Fibroblast of lung (primary cell): ENCODE measurements at regions not wholly inside any gene's neighbourhood (a gene's known extent, or its start where the extent isn't known, plus 50 kb on each side); places are given as distances from the start of the nearest gene placed in this dataset.

Experiments
- DNase-seq, 2 donors: peaks; one replicate each; pipeline versions ENCODE4 v3.0.0 to v3.0.0-alpha.2; 2010; ENCODE audit warnings: low read depth in 2 of 2
- H2AFZ ChIP-seq: 2 replicates; pipeline ENCODE4 v1.5.1; 2012; ENCODE audit warnings: low read length, control low read depth, inconsistent platforms
- H3K27ac ChIP-seq: 2 replicates; pipeline ENCODE4 v1.5.1; 2011; ENCODE audit warnings: low read length, control low read depth; ENCODE audit not compliant: insufficient read depth
- H3K27me3 ChIP-seq: 2 replicates; pipeline ENCODE4 v1.5.1; 2011; ENCODE audit warnings: mild to moderate bottlenecking, low read length; ENCODE audit not compliant: control insufficient read depth, insufficient read depth
- H3K36me3 ChIP-seq: 2 replicates; pipeline ENCODE4 v1.5.1; 2011; ENCODE audit warnings: low read length; ENCODE audit not compliant: control insufficient read depth, insufficient read depth
- H3K4me1 ChIP-seq: 2 replicates; pipeline ENCODE4 v1.5.1; 2011; ENCODE audit warnings: low read length; ENCODE audit not compliant: control insufficient read depth, insufficient read depth; ENCODE audit errors: extremely low read depth
- H3K4me2 ChIP-seq: 2 replicates; pipeline ENCODE4 v1.5.1; 2011; ENCODE audit warnings: low read length, control low read depth; ENCODE audit not compliant: insufficient read depth; ENCODE audit errors: extremely low read depth
- H3K4me3 ChIP-seq, 4 experiments: fragments of 200-600 bp in 1 of 4; sonication (generic) in 1 of 4; replicated peaks in 1 of 4; 2 replicates each; pipeline ENCODE4 v1.5.1; 2011 to 2016; ENCODE audit warnings: low read length in 4 of 4, low read depth in 3 of 4, mild to moderate bottlenecking in 3 of 4, control low read depth in 2 of 4, inconsistent platforms in 1 of 4, mixed read lengths in 1 of 4; ENCODE audit not compliant: insufficient read depth in 1 of 4; ENCODE audit errors: control extremely low read depth in 1 of 4
- H3K79me2 ChIP-seq: 2 replicates; pipeline ENCODE4 v1.5.1; 2012; ENCODE audit warnings: mild to moderate bottlenecking, low read length, inconsistent platforms; ENCODE audit not compliant: control insufficient read depth, insufficient read depth
- H3K9ac ChIP-seq: 2 replicates; pipeline ENCODE4 v1.5.1; 2011; ENCODE audit warnings: mild to moderate bottlenecking, low read length, control low read depth; ENCODE audit not compliant: insufficient read depth
- H3K9me3 ChIP-seq: 2 replicates; pipeline ENCODE4 v1.5.1; 2012; ENCODE audit warnings: low read depth, low read length; ENCODE audit not compliant: control insufficient read depth, insufficient read depth
- H4K20me1 ChIP-seq: 2 replicates; pipeline ENCODE4 v1.5.1; 2011; ENCODE audit warnings: low read length; ENCODE audit not compliant: control insufficient read depth, insufficient read depth; ENCODE audit errors: extremely low read depth
- CTCF ChIP-seq, 2 donors: IDR thresholded peaks in 1 of 2; conservative IDR thresholded peaks in 1 of 2; 1 replicate in 1 of 2; 2 replicates in 1 of 2; pipeline ENCODE4 v1.5.1; 2011 to 2012; ENCODE audit warnings: low read length in 2 of 2, control low read depth in 1 of 2, inconsistent platforms in 1 of 2, low read depth in 1 of 2, mild to moderate bottlenecking in 1 of 2
- EZH2 ChIP-seq: IDR thresholded peaks from 2 replicates; pipeline ENCODE4 v1.5.1; 2012; ENCODE audit warnings: low read length, control low read depth, mild to moderate bottlenecking; ENCODE audit errors: missing control alignments

- no peak for DNase-seq
- Histone ChIP-seq H4K20me1 (no peaks in the 10 kb centered on the region), H3K4me1 (peaks cover 5% of the 10 kb centered on the region), H3K36me3 (no peaks in the 10 kb centered on the region), H3K9me3 (no peaks in the 10 kb centered on the region), H3K4me2 (no peak overlapping the region), H3K79me2 (no peaks in the 10 kb centered on the region), H3K4me3 (no peak overlapping the region), H3K9ac (no peak overlapping the region), H2AFZ (no peak overlapping the region), H3K27ac (no peak overlapping the region), H3K27me3 (no peaks in the 10 kb centered on the region)
- no peak for TF ChIP-seq EZH2
- no peak for TF ChIP-seq CTCF (conservative IDR thresholded peaks at IDR 0.05 in 1 of 2, IDR thresholded peaks at IDR 0.05 in 1 of 2; ENCODE audit: low read depth in 1 of 2, low read length in 2 of 2)
Measured at GRCh38 chr1:59183749-59184317, 113.1 kb upstream of the FGGY start.

GRCh38 chr1:59184365-59184905 is 112.5 kb upstream of the FGGY start:
- H2AFZ ChIP-seq: no peak overlapping the region
- TF ChIP-seq CTCF (conservative IDR thresholded peaks at IDR 0.05 in 1 of 2, IDR thresholded peaks at IDR 0.05 in 1 of 2; ENCODE audit: low read depth in 1 of 2, low read length in 2 of 2) (no peak), EZH2 (no peak)
- H3K4me1 ChIP-seq: peaks cover 5% of the 10 kb centered on the region
- no peaks in the 10 kb centered on the region for H3K36me3 ChIP-seq
- no peak for DNase-seq
- H3K27me3 ChIP-seq: no peaks in the 10 kb centered on the region
- H3K4me3 ChIP-seq: no peak overlapping the region
- H3K79me2 ChIP-seq: no peaks in the 10 kb centered on the region
- no peaks in the 10 kb centered on the region for H3K9me3 ChIP-seq
- no peak overlapping the region for H3K4me2 ChIP-seq
- H3K27ac ChIP-seq: no peak overlapping the region
- no peak overlapping the region for H3K9ac ChIP-seq
- H4K20me1 ChIP-seq: no peaks in the 10 kb centered on the region

GRCh38 chr1:59185163-59185860 is 111.6 kb upstream of the FGGY start:
- Histone ChIP-seq H3K27ac (no peak overlapping the region), H3K4me2 (no peak overlapping the region), H3K9me3 (no peaks in the 10 kb centered on the region), H3K79me2 (no peaks in the 10 kb centered on the region), H3K36me3 (no peaks in the 10 kb centered on the region), H3K27me3 (no peaks in the 10 kb centered on the region), H4K20me1 (no peaks in the 10 kb centered on the region), H3K9ac (no peak overlapping the region), H3K4me1 (peaks cover 3% of the 10 kb centered on the region), H3K4me3 (no peak overlapping the region), H2AFZ (no peak overlapping the region)
- TF ChIP-seq CTCF (conservative IDR thresholded peaks at IDR 0.05 in 1 of 2, IDR thresholded peaks at IDR 0.05 in 1 of 2; ENCODE audit: low read depth in 1 of 2, low read length in 2 of 2): no peak
- DNase-seq: no peak
